HTR-8/SVneo (cell line): ENCODE measurements at regions not wholly inside any gene's neighbourhood (a gene's known extent, or its start where the extent isn't known, plus 50 kb on each side); places are given as distances from the start of the nearest gene placed in this dataset.

Experiments used
- DNase-seq: peaks from one replicate; pipeline ENCODE4 v3.0.0; 2011; ENCODE audit warnings: low spot score, mixed read lengths; ENCODE audit not compliant: insufficient read length
- FAIRE-seq: peaks from 2 replicates; lab custom pipeline; 2011; peaks lifted over from hg19 to GRCh38; lab: Jason Lieb, UNC

DNA sequence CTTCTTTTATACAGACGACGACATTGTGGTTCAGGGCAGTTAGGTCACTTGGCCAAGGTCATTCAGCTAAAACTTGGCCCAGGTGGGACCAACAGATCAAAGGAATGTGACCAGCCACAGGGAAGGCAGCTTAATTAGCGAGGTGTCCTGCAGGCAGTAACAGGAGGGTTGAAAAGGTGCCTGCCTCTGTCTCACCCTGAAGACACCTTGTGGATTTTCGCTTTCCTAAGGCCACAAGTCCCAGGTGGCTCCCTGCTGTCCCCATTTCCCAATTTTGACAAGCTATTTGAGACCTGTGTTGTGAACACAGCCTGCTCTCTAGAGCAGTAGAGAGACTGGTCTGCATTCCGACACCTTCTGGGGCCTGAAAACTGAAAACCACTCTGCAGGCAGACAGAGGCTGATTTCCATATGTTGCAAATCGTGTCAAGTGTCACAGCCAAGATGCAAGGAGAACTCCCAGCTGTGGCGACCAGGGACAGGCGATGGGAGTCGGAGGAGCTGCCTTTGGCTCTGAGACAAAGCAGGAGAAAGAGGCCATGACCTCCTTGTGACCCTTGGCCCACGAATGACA lies 593.1 kb upstream of the CDH5 start:
- FAIRE-seq = no peak
- no peak for DNase-seq

DNA sequence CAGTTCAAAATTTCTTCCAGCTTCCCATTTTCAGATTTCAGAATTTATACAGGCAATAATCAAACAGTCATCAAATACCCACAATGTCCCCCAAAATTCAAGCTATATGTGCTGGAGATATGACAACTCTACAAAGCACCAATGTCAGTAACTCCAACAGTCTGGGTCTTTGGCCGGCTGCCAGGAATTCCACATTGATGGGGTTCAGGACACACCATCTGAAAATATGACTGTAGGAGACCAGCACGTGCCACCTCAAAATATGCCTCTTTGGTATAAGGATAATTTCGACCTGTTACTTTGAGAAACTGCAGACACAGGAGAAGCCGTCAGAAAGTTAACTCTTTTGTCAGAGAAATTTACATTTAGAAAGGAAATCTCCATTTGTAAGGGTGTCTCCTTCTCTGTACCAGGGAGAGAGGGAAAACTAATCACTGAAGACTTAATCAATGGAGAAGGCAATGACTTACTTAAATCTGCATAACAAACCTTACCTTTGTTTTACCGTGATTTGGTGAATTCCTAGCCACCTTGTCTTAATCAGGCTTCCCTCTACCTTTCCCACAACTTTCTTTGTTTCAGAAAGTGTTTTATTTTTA lies 594.3 kb upstream of the CDH5 start:
- DNase-seq = no peak
- FAIRE-seq = no peak

DNA sequence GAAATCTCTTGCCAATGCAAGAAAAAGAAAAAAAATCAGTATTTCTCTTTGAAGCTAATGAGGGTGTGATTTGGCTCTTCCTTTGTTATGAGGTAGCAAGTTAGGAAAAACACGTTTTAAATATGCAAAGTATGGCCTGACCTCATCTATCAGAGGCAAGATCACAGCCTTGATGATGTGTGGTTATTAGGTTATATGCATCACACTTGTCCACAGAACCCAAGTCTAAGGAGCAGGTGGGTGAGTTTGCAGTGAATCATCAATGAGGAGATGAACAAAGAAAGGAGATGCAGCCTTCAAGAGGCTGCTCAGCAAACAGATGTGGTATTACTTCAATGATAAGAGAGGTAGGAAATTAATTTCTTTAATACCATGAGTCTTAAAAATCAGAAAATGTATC lies 594.8 kb upstream of the CDH5 start:
- no peak for FAIRE-seq

DNA sequence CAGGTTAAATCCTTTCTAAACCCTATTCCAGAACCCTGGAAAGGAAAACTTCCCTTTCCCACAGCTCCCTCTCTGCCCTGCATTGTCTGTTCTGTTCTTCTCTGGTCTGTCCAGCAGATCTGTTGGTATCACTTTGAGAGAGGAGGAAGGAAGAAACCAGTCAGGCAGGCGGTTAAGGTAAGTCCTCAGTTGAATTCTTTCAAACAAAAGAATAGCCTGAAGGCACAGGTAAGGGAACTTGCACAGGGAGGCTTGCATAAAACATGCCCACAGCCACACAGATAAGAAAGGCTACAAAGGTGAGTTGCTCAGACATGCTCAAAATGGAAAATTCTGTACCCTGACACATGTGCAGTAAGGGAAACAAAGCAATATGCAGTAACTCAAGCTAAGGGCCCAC lies 595.7 kb upstream of the CDH5 start:
- DNase-seq (no peak), FAIRE-seq (no peak)

More for the DNA sequence above, 594.8 kb upstream of the CDH5 start:
- DNase-seq = no peak

DNA sequence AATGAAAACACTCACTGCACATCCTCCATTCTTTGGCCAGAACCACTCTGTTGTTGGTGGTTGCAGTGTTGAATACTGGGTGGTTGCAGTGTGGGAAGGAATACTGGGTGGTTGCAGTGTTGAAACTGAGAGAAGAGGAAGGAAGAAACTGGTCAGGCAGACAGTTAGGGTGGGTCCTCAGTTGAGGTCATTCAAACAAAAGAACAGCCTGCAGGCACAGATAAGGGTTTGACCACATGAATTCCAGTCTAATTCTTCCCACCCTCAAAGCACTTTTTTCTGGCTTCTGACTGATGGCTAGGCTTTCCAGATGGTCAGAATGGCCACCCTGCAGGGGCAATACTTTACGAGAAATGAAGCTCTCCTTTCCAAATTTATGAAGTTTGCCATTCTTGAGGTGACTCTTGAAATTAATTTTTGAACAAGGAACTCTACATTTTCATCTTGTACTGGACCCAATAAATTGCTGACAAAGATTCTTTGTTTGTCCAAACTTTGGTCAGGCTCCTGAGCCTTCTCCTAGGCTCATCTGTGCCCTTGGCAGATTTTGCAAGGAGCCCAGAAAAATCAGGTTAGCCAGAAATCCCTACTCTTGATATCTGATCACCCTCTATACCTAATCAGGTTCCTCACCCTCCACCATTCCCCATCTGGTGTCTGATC lies 596.6 kb upstream of the CDH5 start:
- no peak for FAIRE-seq
- DNase-seq = no peak

DNA sequence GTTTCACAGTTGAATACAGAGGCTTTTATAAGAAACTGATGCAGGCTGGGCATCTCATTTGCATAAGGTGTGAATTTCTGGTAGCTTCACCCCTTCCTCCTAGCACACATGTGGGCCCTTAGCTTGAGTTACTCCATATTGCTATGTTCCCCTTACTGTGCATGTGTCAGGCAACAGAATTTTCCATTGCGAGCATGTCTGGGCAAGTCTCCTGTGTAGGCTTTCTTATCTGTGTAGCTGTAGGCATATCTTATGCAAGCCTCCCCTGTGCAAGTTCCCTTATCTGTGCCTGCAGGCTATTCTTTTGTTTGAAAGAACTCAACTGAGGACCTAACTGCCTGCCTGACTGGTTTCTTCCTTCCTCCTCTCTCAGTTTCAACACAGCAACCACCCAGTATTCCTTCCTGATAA lies 597.4 kb upstream of the CDH5 start:
- DNase-seq (no peak), FAIRE-seq (no peak)

DNA sequence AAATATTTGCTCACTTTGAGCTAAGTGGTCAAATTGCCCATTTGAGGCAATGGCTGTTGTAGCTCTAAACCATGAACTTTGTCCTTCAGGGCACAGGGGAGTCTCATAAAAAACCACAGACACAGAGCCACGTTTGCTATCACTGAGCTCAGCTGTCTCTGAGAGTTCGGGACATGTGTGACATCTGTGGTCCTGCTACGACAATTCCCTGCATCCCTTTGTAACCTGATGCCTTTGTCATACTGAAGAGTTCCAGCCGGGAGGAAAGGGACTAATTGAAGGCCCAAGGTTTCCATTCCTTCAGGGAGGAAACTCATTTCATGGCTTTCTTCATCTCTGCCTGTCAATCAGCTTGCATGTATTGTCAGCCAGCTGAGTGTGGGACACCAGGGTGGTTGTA lies 599.4 kb upstream of the CDH5 start:
- DNase-seq (no peak), FAIRE-seq (no peak)

DNA sequence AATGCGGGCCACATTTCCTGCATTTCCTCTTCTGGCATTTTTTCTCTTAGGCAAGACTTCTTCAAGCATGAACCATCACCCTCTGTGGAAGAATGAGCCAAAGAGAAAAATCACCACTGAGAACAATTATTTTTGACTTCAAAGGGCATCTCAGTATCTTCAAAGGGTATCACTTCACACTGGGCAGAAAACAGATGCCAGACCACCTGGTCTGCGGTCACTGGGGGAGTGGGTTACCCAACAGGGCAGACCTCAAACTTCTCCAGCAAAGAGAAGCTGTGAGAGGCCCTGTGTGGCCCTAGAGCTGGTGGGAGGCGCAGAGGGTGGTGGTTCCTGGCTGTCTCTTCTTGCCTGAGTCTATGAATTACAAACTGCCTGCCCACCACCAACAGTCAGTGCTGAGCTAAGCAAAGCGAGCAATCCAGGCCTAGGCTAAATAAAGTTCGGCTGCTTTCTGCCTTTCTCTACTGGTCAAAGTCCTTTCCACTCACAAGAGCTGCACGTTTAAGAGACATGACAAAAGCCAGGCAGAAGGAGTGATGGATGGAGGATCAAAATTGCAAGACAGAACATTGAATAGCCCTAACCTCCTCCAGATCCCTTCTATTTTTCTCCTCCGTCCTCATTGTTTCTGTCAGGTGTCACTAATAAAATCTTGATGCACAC lies 602.7 kb upstream of the CDH5 start:
- FAIRE-seq = no peak
- no peak for DNase-seq

DNA sequence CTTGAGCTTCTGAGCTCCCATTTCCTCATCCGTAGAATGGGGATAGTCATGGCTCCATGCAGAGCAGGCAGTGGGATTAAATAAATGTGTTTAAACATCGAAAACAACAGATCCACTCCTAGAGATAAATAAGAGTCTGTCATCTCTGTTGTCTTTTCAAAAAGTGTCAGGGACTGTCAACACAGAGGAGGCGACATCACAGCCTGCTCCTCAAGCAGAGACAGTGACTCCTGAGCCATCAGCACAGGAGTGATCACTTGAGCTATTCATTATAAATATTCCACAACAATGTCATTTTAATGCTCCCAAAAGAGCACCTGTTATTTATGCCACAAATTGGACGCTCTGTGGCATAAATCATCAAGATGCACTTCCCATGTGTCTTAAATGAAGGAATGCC lies 605.6 kb upstream of the CDH5 start:
- no peak for DNase-seq
- no peak for FAIRE-seq

DNA sequence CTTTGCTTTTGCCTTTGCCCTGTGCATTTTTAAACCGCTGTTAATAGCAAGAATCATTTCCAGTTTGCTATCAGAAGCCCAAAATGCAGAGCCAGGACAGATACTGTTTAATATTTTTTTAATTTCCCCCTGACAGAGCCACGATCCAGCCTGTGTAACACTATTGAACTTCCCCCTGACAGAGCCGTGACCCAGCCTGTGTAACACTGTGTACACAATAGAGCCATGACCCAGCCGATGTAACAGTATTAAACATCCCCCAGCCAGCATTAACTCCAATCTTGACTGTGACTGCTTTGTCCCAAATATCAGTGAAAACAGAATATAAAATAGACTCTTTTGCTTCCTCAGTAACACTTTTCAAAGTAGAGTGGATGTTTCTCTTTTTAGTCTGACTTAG lies 607.9 kb upstream of the CDH5 start:
- FAIRE-seq (no peak), DNase-seq (no peak)

DNA sequence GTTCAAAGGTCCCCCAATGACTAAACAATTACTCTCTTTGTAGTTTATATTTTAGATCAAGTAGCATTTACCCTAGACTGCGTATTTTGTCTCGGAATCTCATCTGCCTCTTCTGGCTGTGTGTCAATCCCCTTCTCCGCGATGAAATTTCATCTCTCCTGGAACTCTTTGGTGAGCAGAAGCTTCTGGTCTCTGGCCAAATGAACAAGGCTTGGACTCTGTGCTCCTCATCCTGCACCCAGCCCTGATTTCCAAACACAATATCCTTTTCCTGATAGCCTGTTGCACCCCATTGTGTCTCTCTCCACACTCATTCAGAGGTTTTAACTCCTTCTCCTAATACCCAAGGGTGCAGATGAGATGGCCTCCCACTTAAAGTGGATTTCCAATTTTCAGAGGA lies 609.4 kb upstream of the CDH5 start:
- FAIRE-seq = no peak
- DNase-seq = no peak

DNA sequence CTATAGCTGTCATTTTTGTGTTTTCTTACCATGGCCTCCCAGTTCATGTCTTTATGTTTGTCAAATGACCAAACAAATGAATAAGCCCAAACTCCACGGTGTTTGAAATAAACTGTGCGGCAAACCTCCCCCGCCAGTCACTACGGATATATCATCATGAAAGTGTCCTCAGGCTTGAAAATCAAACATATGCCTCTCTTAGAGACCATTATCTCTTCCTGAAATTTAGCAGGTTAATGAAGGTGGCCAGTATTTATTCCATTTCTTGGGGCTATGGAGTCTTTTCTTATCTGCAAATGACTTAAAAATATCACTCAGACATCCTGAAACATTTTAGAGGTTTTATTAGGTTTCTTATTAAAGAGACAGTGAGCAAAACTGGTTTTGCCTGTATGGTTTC lies 610.3 kb upstream of the CDH5 start:
- FAIRE-seq = no peak

DNA sequence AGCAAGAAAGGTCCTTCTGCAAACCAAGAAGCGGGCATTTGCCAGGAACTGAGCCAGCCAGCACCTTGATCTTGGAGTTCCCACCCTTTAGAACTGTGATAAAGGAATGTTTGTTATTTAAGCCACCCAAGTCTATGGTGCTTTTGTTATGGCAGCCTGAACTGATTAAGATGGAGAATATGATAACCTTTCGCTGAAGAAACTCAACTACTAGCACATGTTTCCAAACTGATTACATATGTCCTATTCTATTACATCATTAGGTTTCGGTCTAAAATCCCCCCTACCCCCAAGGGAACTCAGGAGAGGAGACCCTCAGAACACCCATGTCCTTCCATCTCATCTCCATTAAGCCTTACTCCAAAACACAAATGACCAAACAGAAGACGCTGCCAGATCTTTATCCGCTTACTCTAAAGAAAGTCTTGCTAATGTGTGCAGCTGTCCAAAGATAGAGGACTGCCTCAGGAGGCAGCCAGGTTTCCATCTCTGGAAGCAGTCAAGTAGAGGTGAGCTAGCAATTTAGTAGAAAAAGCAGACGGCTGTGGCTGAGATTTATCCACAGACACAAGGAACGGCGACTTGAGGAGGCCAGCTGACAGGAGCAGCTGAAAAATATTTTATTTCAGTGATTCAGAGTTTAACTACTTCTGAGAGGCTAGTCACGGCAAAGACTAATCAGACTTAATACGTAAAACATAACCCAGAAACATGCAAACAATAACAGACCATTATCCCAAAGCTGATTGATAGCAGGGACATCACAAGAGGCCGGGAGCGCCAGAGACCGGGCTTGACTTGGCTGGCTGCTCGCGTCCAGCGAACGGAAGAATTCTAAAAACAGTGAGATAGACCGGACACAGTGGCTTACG lies 611.4 kb upstream of the CDH5 start:
- no peak for FAIRE-seq
- no peak for DNase-seq

More for the DNA sequence above, 610.3 kb upstream of the CDH5 start:
- no peak for DNase-seq

DNA sequence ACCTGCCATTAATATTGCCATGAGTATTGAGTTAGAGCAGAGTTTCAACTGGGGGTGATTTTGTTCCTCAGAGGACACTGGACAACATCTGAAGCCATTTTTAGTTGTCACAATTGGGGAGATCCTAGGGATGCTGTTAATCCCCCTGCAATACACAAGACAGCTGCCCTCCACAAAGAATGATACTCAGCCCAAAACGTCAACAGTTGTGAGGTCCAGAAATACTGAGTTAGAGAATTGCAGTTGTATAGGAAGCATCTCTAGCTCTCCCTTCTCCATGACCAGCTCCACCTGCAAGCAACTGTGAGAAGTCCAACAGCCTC lies 614.0 kb upstream of the CDH5 start:
- FAIRE-seq = no peak
- DNase-seq = no peak

DNA sequence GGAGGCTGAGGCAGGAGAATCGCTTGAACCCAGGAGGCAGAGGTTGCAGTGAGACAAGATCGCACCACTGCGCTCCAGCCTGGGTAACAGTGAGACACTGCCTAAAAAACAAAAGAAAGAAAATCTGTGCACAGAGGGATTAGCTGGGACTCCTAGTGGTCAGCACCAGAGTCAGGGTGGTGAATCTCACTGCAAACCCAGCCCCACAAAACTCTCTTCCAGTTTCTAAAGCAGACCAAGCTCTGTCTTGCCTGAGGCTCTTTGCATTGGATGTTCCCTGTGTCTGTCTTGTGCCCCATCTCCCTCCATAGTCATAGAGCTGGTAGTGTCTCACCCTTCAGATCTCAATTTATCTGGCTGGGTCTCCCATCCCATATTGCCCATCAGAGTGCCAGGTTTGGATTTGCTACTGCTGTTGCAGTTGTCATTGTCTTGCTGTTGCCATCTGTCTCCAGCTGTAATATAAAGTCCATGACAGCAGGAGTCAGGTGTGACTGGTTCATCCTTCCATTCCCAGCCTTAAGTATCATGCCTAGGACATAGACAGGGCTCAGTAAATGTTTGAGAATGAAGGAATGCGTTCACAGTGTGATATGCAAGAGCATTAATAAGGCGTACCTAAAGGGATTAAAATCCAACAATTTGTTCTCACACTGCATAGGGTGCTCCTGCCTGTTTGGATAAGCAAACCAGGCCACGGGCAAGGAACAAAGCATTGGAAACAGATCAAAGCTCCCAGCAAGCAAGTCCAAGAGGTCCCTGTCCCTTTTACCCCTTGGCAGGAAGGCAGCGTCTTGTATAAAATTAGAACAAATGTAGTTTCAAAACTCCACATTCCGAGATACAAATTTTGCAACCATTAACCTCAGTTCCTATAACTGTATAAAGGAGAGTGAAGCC lies 614.6 kb upstream of the CDH5 start:
- no peak for FAIRE-seq
- DNase-seq = no peak

DNA sequence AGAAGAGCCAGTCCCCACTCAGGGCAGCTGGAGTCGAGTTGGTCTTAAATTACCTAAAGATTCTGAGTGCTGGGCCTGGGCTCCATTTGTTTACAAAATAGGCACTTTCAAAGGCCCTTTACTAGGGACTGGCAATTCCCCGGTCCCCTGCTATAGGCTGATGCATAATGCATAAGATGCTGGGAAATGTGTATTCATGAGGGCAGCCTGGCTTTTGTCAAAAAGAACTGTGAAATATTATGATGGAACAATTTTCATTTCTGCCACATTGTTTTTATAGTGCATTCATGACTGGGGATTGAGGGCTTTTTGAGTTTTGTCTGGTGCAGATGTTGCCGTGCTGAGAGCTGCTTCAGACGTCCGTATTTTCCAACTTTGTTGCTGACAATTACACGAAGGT lies 617.0 kb upstream of the CDH5 start:
- no peak for DNase-seq
- FAIRE-seq = no peak

DNA sequence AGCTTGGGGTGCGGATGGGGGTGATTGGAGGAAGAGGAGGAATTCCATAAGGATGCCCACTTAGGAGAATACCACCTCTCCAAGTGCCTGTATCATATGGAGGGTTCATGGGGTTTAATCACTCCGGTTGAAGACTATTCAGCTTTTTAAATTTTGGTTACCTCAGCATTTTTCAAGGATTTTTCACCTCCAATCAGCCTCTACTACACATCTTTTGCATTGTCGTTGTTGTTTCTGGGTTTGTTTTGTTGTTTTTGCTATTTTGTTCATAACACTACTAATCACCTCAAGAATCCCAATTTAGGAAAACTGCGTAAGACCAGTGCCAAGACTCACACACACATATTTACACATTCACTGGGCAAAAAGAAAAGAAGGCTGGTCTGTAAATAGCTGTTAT lies 619.5 kb upstream of the CDH5 start:
- DNase-seq (no peak), FAIRE-seq (no peak)

DNA sequence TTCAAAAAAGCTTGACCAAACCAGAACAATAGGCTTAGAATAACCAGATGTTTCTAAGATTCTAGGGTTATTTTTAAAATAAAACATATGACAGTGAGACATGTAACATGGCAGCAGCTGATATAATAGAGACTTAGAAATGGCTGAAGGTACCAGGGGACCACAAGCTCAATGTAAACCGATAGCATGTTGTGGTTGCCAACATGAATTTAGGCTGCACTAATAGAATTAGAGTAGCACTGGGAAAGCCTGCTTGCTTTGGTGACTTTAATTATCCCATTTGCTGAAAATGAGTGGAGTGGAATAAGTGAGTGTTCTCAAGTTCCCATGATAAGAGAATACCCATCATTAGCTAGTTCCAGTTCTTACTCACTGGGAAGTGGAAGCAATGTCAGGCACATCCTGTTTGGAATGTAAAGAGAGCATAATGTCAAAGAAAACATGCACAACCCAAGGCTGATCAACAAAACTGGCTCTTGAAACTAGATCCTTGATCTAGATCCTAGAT lies 621.2 kb upstream of the CDH5 start:
- FAIRE-seq (no peak), DNase-seq (no peak)

DNA sequence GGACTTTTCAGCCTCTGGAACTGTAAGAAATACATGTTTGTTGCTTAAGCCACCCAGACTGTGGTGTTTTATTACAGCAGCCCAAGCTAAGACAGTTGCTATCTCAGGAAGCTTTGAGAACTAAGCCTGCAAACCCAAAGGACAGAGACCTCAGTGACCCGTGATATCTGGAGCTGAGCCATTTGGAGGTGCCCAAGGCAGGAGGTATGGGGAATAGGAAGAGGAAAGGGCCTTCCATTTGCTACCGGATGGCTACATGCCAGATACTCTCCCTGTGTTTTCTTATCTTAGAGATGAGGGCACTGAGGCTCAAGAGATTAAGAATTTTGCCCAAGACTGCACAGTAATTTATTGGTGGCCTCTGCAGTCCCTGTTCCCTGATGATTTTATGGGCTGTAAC lies 622.1 kb upstream of the CDH5 start:
- no peak for FAIRE-seq
- no peak for DNase-seq

DNA sequence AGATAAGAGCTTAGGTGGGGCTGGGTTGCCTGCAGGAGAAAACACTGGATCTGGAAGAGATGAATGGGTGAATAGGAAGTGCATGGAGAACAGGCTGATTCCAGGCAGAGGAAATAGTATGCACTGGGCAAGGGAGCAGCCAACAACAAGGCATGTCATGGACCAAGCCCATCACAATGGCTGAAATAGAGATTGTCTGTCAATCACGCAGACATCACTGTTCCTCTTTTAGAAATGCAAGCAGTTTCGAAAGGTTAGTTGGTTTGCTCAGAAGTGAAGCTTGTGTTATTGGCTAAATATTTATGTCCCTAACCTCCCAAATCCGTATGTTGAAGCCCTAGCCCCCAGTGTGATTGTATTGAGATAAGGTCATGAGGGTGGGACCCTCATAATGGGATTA lies 621.7 kb upstream of the CDH11 start:
- FAIRE-seq (no peak), DNase-seq (no peak)
